GM23248 (cell line): ENCODE measurements at regions not wholly inside any gene's neighbourhood (a gene's known extent, or its start where the extent isn't known, plus 50 kb on each side); places are given as distances from the start of the nearest gene placed in this dataset.

ENCODE experiments used
- EZH2 ChIP-seq: fragments of 200-600 bp; sonication (generic); IDR thresholded peaks from 2 replicates; pipeline ENCODE4 v1.6.1; 2018; ENCODE audit warnings: antibody characterized with exemption, mild to moderate bottlenecking; ENCODE audit not compliant: insufficient read depth, poor library complexity, severe bottlenecking
- EZH2phosphoT487 ChIP-seq: fragments of 200-600 bp; sonication (generic); IDR thresholded peaks from 2 replicates; pipeline ENCODE4 v1.6.1; 2018; ENCODE audit warnings: antibody characterized with exemption, moderate library complexity, mild to moderate bottlenecking, low read depth; ENCODE audit not compliant: insufficient read depth

- TF ChIP-seq EZH2 (no peak), EZH2phosphoT487 (no peak)
Measured at GRCh38 chr5:29379619-29380018, 1813.9 kb upstream of the CDH6 start.
